GM19351 (cell line): ENCODE measurements at regions not wholly inside any gene's neighbourhood (a gene's known extent, or its start where the extent isn't known, plus 50 kb on each side); places are given as distances from the start of the nearest gene placed in this dataset.

Source experiments
- ATAC-seq: cut with Tn5 transposase; IDR thresholded peaks from one replicate; pipeline ENCODE4 v1.9.1; 2021; ENCODE audit warnings: mild to moderate bottlenecking, moderate library complexity; ENCODE audit not compliant: unreplicated experiment

- no peak for ATAC-seq
Measured at GRCh38 chr7:79877874-79878465, 256.7 kb upstream of the GNAI1 start.

GRCh38 chr7:79876848-79877252 is 257.8 kb upstream of the GNAI1 start:
- no peak for ATAC-seq

GRCh38 chr7:79874797-79875196 is 259.8 kb upstream of the GNAI1 start:
- ATAC-seq, result no peak

- no peak for ATAC-seq
Measured at GRCh38 chr7:79872176-79872575, 262.5 kb upstream of the GNAI1 start.

GRCh38 chr7:79868010-79868409 is 266.6 kb upstream of the GNAI1 start:
- no peak for ATAC-seq

GRCh38 chr7:79862447-79863210 is 272.0 kb upstream of the GNAI1 start:
- ATAC-seq, result no peak

- ATAC-seq, result no peak
Measured at GRCh38 chr7:79855172-79855571, 279.5 kb upstream of the GNAI1 start.

- no peak for ATAC-seq
Measured at GRCh38 chr7:79854621-79855020, 280.0 kb upstream of the GNAI1 start.

GRCh38 chr7:79837915-79838314 is 296.7 kb upstream of the GNAI1 start:
- no peak for ATAC-seq

- no peak for ATAC-seq
Measured at GRCh38 chr7:79833616-79834015, 301.0 kb upstream of the GNAI1 start.

- no peak for ATAC-seq
Measured at GRCh38 chr7:79828866-79829265, 305.8 kb upstream of the GNAI1 start.

GRCh38 chr7:79823246-79823951 is 311.2 kb upstream of the GNAI1 start:
- no peak for ATAC-seq

- ATAC-seq, result no peak
Measured at GRCh38 chr7:79822620-79823240, 311.9 kb upstream of the GNAI1 start.

GRCh38 chr7:79820387-79820786 is 314.2 kb upstream of the GNAI1 start:
- no peak for ATAC-seq

GRCh38 chr7:79810916-79811315 is 323.7 kb upstream of the GNAI1 start:
- no peak for ATAC-seq

- no peak for ATAC-seq
Measured at GRCh38 chr7:79806161-79806734, 328.4 kb upstream of the GNAI1 start.

- no peak for ATAC-seq
Measured at GRCh38 chr7:79790656-79791262, 337.3 kb upstream of the MAGI2 start.

GRCh38 chr7:79789584-79790345 is 336.3 kb upstream of the MAGI2 start:
- no peak for ATAC-seq

- no peak for ATAC-seq
Measured at GRCh38 chr7:79787623-79788022, 334.2 kb upstream of the MAGI2 start.

GRCh38 chr7:79787096-79787495 is 333.6 kb upstream of the MAGI2 start:
- ATAC-seq, result no peak
